Stimulated activated CD8-positive, alpha-beta memory T cell treated with anti-CD3 and anti-CD28 coated beads, Interleukin-15, amount 100 ng/mL, for 4 hours (primary cell): ENCODE measurements at regions not wholly inside any gene's neighbourhood (a gene's known extent, or its start where the extent isn't known, plus 50 kb on each side); places are given as distances from the start of the nearest gene placed in this dataset.

Experiments
- DNase-seq, 2 donors: peaks; one replicate each; pipeline ENCODE4 v3.0.0-alpha.2; 2020; ENCODE audit warnings: low read depth in 2 of 2

GRCh38 chr6:163809364-163809763 is 394.8 kb downstream of the QKI start:
- DNase-seq, result no peak

- no peak for DNase-seq
These were observed 394.4 kb downstream of the QKI start for GRCh38 chr6:163808871-163809270.

GRCh38 chr6:163808231-163808630 is 393.7 kb downstream of the QKI start:
- no peak for DNase-seq

GRCh38 chr6:163806755-163807499 is 392.4 kb downstream of the QKI start:
- DNase-seq, result no peak

GRCh38 chr6:163804991-163805390 is 390.5 kb downstream of the QKI start:
- no peak for DNase-seq

- DNase-seq, result no peak
These were observed 387.7 kb downstream of the QKI start for GRCh38 chr6:163802267-163802666.

GRCh38 chr6:163797296-163797845 is 382.9 kb downstream of the QKI start:
- no peak for DNase-seq

GRCh38 chr6:163793011-163793983 is 378.8 kb downstream of the QKI start:
- no peak for DNase-seq

- DNase-seq, result no peak
These were observed 375.8 kb downstream of the QKI start for GRCh38 chr6:163790266-163790840.

- DNase-seq, result no peak
These were observed 374.8 kb downstream of the QKI start for GRCh38 chr6:163789199-163789810.

- DNase-seq, result no peak
These were observed 372.6 kb downstream of the QKI start for GRCh38 chr6:163786995-163787671.

- DNase-seq, result no peak
These were observed 368.0 kb downstream of the QKI start for GRCh38 chr6:163782436-163783003.

GRCh38 chr6:163780994-163781393 is 366.5 kb downstream of the QKI start:
- no peak for DNase-seq

- no peak for DNase-seq
These were observed 365.3 kb downstream of the QKI start for GRCh38 chr6:163779727-163780284.

- DNase-seq, result no peak
These were observed 363.2 kb downstream of the QKI start for GRCh38 chr6:163777716-163778115.

GRCh38 chr6:163776906-163777686 is 362.6 kb downstream of the QKI start:
- DNase-seq, result no peak

GRCh38 chr6:163776196-163776905 is 361.8 kb downstream of the QKI start:
- DNase-seq, result no peak

GRCh38 chr6:163775313-163775712 is 360.8 kb downstream of the QKI start:
- DNase-seq, result no peak

GRCh38 chr6:163774485-163774884 is 360.0 kb downstream of the QKI start:
- no peak for DNase-seq
